Lung (tissue), 11 donors: ENCODE measurements at regions not wholly inside any gene's neighbourhood (a gene's known extent, or its start where the extent isn't known, plus 50 kb on each side); places are given as distances from the start of the nearest gene placed in this dataset.

Experiments used
- ATAC-seq: fragments of 200-7000 bp; cut with Tn5 transposase; one replicate; pipeline ENCODE4 v1.9.1; 2020; ENCODE audit warnings: moderate number of reproducible peaks; ENCODE audit not compliant: insufficient read depth, low FRiP score
- DNase-seq, 3 donors: peaks; one replicate each; pipeline ENCODE4 v3.0.0-alpha.2; 2013 to 2017
- H3K27ac ChIP-seq, 2 donors: one replicate each; pipeline ENCODE4 v1.5.1; 2013; ENCODE audit warnings: mild to moderate bottlenecking in 2 of 2, moderate library complexity in 2 of 2, control low read depth in 1 of 2, inconsistent platforms in 1 of 2, low read depth in 1 of 2, low read length in 1 of 2
- H3K27me3 ChIP-seq, 3 donors: one replicate each; pipeline ENCODE4 v1.5.1; 2013; ENCODE audit warnings: low read length in 2 of 3; ENCODE audit not compliant: control insufficient read depth in 3 of 3, insufficient read depth in 3 of 3
- H3K36me3 ChIP-seq, 4 donors: one replicate each; pipeline ENCODE4 v1.5.1; 2013; ENCODE audit warnings: low read length in 4 of 4, mild to moderate bottlenecking in 1 of 4, moderate library complexity in 1 of 4; ENCODE audit not compliant: control insufficient read depth in 4 of 4, insufficient read depth in 4 of 4
- H3K4me1 ChIP-seq, 5 donors: one replicate each; pipeline ENCODE4 v1.5.1; 2013; ENCODE audit warnings: low read length in 5 of 5, mild to moderate bottlenecking in 2 of 5, moderate library complexity in 1 of 5; ENCODE audit not compliant: control insufficient read depth in 5 of 5, insufficient read depth in 5 of 5
- H3K4me3 ChIP-seq: one replicate; pipeline ENCODE4 v1.5.1; 2013; ENCODE audit warnings: mild to moderate bottlenecking, control low read depth, moderate library complexity
- H3K9ac ChIP-seq, 2 donors: one replicate each; pipeline ENCODE4 v1.5.1; 2013; ENCODE audit warnings: low read length in 2 of 2, control low read depth in 1 of 2; ENCODE audit not compliant: insufficient read depth in 1 of 2
- H3K9me3 ChIP-seq, 4 donors: one replicate each; pipeline ENCODE4 v1.5.1; 2013; ENCODE audit warnings: low read length in 3 of 4, mild to moderate bottlenecking in 1 of 4, moderate library complexity in 1 of 4; ENCODE audit not compliant: control insufficient read depth in 4 of 4, insufficient read depth in 3 of 4
- CTCF ChIP-seq: IDR thresholded peaks from 2 replicates; pipeline ENCODE4 v1.5.1; 2012; ENCODE audit warnings: mild to moderate bottlenecking; ENCODE audit errors: control extremely low read depth, extremely low read depth
- WGBS, 2 donors: extraction: QIAGEN DNeasy Blood & Tissue Kit; methylation state at CpG; one replicate each; pipeline ENCODE4 v1.1.7; 2013; 5-methylcytosine and 5-hydroxymethylcytosine counted together
- donor health status: control.
- donor health status: control.
- donor health status: Bipolar disorder and iron deficiency.
- donor health status: healthy.
- donor health status: DM: yes; HTN: yes; CAD: no.

DNA sequence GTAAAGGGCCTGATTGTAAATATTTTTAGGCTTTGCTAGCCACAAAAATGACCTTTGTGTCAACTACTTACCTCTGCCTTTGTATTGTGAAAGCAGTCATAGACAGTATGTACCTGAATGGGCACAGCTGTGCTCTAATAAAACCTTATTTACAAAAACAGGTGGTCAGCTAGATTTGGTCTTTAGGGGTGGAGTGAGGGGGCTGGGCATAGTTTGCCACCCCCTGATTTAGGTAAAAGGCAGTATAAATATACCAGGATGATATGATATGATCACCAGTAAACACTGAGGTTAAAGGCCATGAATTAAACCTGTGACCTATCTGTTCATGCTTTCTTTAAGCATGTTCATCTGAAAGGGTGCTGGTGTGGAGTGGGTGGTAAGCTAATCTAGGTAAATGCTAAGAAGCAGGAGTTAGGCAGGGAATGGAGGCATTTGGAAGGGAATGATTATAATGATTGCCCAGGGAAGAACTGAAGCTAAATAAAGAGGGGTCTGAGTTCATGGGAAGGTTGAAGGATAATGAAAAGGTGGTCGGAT lies 77.1 kb upstream of the BCAT1 start:
- ATAC-seq: no peak
- no peak for TF ChIP-seq CTCF
- H3K4me3 ChIP-seq: no peak overlapping the region
- 97 to 100% methylated on average over 1 of the region's 1 CpG for WGBS, 2 donors
- DNase-seq: no peak
- H3K27me3 ChIP-seq: no peaks in the 10 kb centered on the region
- no peaks in the 10 kb centered on the region for H3K9me3 ChIP-seq
- H3K9ac ChIP-seq: no peak overlapping the region
- H3K4me1 ChIP-seq: no peaks in the 10 kb centered on the region
- H3K27ac ChIP-seq: no peak overlapping the region
- no peaks in the 10 kb centered on the region for H3K36me3 ChIP-seq

- Histone ChIP-seq H3K36me3 (no peaks in the 10 kb centered on the region), H3K9me3 (no peaks in the 10 kb centered on the region), H3K9ac (no peak overlapping the region), H3K4me3 (no peak overlapping the region), H3K27me3 (no peaks in the 10 kb centered on the region), H3K4me1 (no peaks in the 10 kb centered on the region), H3K27ac (no peak overlapping the region)
- WGBS, 2 donors: 82 to 86% methylated on average over 4 of the region's 4 CpGs
- no peak for DNase-seq
- no peak for TF ChIP-seq CTCF
- no peak for ATAC-seq
Measured at GRCh38 chr12:25025260-25025659, 76.4 kb upstream of the BCAT1 start.

DNA sequence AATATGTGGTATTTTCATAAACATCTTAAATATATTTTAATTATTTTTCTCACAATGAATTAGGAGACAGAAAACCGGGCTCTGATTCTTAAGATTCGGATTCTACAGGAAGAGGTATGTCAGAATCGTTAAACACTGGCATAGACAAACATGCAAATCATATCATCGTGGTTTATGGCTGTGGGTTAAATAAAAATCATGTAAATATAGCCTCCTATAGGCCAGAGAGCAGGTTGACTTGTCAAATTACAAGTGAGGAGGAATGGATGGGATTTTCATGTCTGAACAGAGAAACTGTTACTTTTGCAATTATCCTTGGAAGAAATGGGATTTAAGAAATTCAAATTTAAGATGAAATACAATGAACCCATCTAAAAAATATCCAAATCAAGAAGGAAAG lies 74.9 kb upstream of the BCAT1 start:
- no peak for TF ChIP-seq CTCF
- no peak overlapping the region for H3K4me3 ChIP-seq
- H3K9me3 ChIP-seq: peaks cover 0 to 9% (median 7%) of the 10 kb centered on the region in 4 donors
- H3K9ac ChIP-seq: no peak overlapping the region
- no peak for DNase-seq
- no peaks in the 10 kb centered on the region for H3K4me1 ChIP-seq
- H3K27me3 ChIP-seq: no peaks in the 10 kb centered on the region
- no peak overlapping the region for H3K27ac ChIP-seq
- no peaks in the 10 kb centered on the region for H3K36me3 ChIP-seq
- 69 to 72% methylated on average over 4 of the region's 4 CpGs for WGBS, 2 donors
- ATAC-seq: no peak

GRCh38 chr12:25020621-25021243 lies 71.8 kb upstream of the BCAT1 start:
- ATAC-seq (no peak), DNase-seq (no peak)
- H3K9ac ChIP-seq: no peak overlapping the region
- H3K4me3 ChIP-seq: no peak overlapping the region
- WGBS, 2 donors: 87 to 88% methylated on average over 7 of the region's 7 CpGs
- H3K4me1 ChIP-seq: no peaks in the 10 kb centered on the region
- peaks cover 0 to 9% (median 8%) of the 10 kb centered on the region in 4 donors for H3K9me3 ChIP-seq
- TF ChIP-seq CTCF: no peak
- H3K27me3 ChIP-seq: no peaks in the 10 kb centered on the region
- no peak overlapping the region for H3K27ac ChIP-seq
- H3K36me3 ChIP-seq: no peaks in the 10 kb centered on the region
